B cell (primary cell): ENCODE measurements at regions not wholly inside any gene's neighbourhood (a gene's known extent, or its start where the extent isn't known, plus 50 kb on each side); places are given as distances from the start of the nearest gene placed in this dataset.

Source experiments
- EZH2 ChIP-seq: IDR thresholded peaks from 2 replicates; pipeline ENCODE4 v1.6.1; 2012; ENCODE audit warnings: borderline replicate concordance, low read depth, mild to moderate bottlenecking, moderate library complexity, low read length; ENCODE audit not compliant: insufficient read depth, poor library complexity, severe bottlenecking
- TF ChIP-seq, protein P1 (sequence below): fragments of 200-600 bp; IDR thresholded peaks from one replicate; pipeline ENCODE4 v1.8.0; 2022; ENCODE audit warnings: antibody characterized with exemption, mild to moderate bottlenecking

DNA sequence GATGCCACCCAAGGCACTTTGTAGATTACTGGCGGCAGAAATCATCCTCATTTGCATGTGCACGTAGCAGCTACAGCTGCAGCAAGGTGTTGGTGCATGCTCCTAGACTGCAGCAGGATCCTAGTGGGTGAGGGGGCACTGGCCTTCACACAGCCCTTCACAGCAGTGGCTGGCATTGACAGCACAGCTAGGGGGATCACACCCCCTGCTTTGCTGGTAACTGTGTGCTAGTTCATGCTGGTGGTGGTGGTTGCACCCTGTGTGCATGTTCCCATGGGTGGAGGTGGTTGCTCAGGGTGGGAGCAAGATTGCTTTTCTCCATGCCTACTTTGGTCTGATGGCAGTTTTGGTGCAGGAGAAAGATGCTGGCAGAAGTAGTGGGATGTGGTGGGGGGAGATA, 1695.1 kb upstream of the CDH6 start:
- TF ChIP-seq, protein P1, sequence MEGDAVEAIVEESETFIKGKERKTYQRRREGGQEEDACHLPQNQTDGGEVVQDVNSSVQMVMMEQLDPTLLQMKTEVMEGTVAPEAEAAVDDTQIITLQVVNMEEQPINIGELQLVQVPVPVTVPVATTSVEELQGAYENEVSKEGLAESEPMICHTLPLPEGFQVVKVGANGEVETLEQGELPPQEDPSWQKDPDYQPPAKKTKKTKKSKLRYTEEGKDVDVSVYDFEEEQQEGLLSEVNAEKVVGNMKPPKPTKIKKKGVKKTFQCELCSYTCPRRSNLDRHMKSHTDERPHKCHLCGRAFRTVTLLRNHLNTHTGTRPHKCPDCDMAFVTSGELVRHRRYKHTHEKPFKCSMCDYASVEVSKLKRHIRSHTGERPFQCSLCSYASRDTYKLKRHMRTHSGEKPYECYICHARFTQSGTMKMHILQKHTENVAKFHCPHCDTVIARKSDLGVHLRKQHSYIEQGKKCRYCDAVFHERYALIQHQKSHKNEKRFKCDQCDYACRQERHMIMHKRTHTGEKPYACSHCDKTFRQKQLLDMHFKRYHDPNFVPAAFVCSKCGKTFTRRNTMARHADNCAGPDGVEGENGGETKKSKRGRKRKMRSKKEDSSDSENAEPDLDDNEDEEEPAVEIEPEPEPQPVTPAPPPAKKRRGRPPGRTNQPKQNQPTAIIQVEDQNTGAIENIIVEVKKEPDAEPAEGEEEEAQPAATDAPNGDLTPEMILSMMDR = no peak
- TF ChIP-seq EZH2 = no peak
